Activated T-helper 1 cell treated with anti-CD3 and anti-CD28 coated beads, Interleukin-12 subunit alpha, Interleukin-12 subunit beta, Interleukin-2, Interleukin-4 antibody, amounts not matched to agents 30 ng/mL and 10 ng/mL and 1 ng/mL, durations not matched to agents 14 hours and 24 hours and 36 hours (primary cell): ENCODE measurements at regions not wholly inside any gene's neighbourhood (a gene's known extent, or its start where the extent isn't known, plus 50 kb on each side); places are given as distances from the start of the nearest gene placed in this dataset.
A peak's percentile ranks its signal among the peaks of the same experiment; 100 is the strongest.

Source experiments
- DNase-seq: peaks from one replicate; pipeline ENCODE4 v3.0.0; 2021; ENCODE audit warnings: low spot score
- H3K27ac Mint-ChIP-seq: one replicate; pipeline ENCODE4 v1.8.0; 2021; ENCODE audit warnings: mild to moderate bottlenecking, mixed read lengths
- H3K27me3 Mint-ChIP-seq: one replicate; pipeline ENCODE4 v1.8.0; 2022; ENCODE audit warnings: mild to moderate bottlenecking, moderate library complexity, mixed read lengths; ENCODE audit not compliant: insufficient read depth
- H3K36me3 Mint-ChIP-seq: one replicate; pipeline ENCODE4 v1.8.0; 2021; ENCODE audit warnings: low read depth, mixed read lengths
- H3K4me1 Mint-ChIP-seq: one replicate; pipeline ENCODE4 v1.8.0; 2021; ENCODE audit warnings: low read depth, mixed read lengths
- H3K4me3 Mint-ChIP-seq: one replicate; pipeline ENCODE4 v1.8.0; 2021; ENCODE audit warnings: mild to moderate bottlenecking, moderate library complexity, mixed read lengths
- H3K9me3 Mint-ChIP-seq: one replicate; pipeline ENCODE4 v1.8.0; 2021; ENCODE audit warnings: mixed read lengths
- intact Hi-C: fragments of 100-400 bp; cut with micrococcal nuclease; formaldehyde crosslinking; loops from one replicate; pipeline ENCODE4 v1.15.1; 2024

GRCh38 chr13:95471960-95472359 is 80.6 kb upstream of the CLDN10 start:
- no peak for DNase-seq
- intact Hi-C loops: no loop called here
- Mint-ChIP-seq H3K27ac (no peak overlapping the region), H3K36me3 (no peaks in the 10 kb centered on the region), H3K9me3 (no peaks in the 10 kb centered on the region), H3K27me3 (peaks cover 1% of the 10 kb centered on the region), H3K4me1 (no peaks in the 10 kb centered on the region), H3K4me3 (no peak overlapping the region)

- Mint-ChIP-seq H3K9me3 (no peaks in the 10 kb centered on the region), H3K27me3 (peaks cover 4% of the 10 kb centered on the region), H3K4me1 (peaks cover 13% of the 10 kb centered on the region), H3K27ac (no peak overlapping the region), H3K36me3 (no peaks in the 10 kb centered on the region), H3K4me3 (no peak overlapping the region)
- DNase-seq: no peak
- intact Hi-C loops: loop anchor here (5.0 kb wide), 4 partner anchors 73 to 808 kb away; partner anchors contain the start of genes ABCC4 and DNAJC3
Measured at GRCh38 chr13:95474992-95475391, 77.5 kb upstream of the CLDN10 start.

- H3K27ac Mint-ChIP-seq: no peak overlapping the region
- no peaks in the 10 kb centered on the region for H3K9me3 Mint-ChIP-seq
- no peak overlapping the region for H3K4me3 Mint-ChIP-seq
- no peak for DNase-seq
- H3K4me1 Mint-ChIP-seq: peaks cover 25% of the 10 kb centered on the region
- no peaks in the 10 kb centered on the region for H3K36me3 Mint-ChIP-seq
- intact Hi-C loops: loop anchor here (5.0 kb wide), 4 partner anchors 75 to 810 kb away; partner anchors contain the start of genes ABCC4 and DNAJC3
- H3K27me3 Mint-ChIP-seq: peaks cover 6% of the 10 kb centered on the region
Measured at GRCh38 chr13:95477187-95477586, 75.3 kb upstream of the CLDN10 start.

- no peak for DNase-seq
- Mint-ChIP-seq H3K27ac (no peak overlapping the region), H3K4me1 (peaks cover 25% of the 10 kb centered on the region), H3K9me3 (no peaks in the 10 kb centered on the region), H3K4me3 (no peak overlapping the region), H3K36me3 (no peaks in the 10 kb centered on the region), H3K27me3 (peaks cover 6% of the 10 kb centered on the region)
- intact Hi-C loops: loop anchor here (2.0 to 5.0 kb wide), 6 partner anchors 77 to 859 kb away; partner anchors contain the start of genes ABCC4 and DNAJC3
Measured at GRCh38 chr13:95479731-95480130, 72.8 kb upstream of the CLDN10 start.

GRCh38 chr13:95480131-95480545 is 72.4 kb upstream of the CLDN10 start:
- intact Hi-C loops: no loop called here
- DNase-seq: no peak
- peaks cover 25% of the 10 kb centered on the region for H3K4me1 Mint-ChIP-seq
- H3K9me3 Mint-ChIP-seq: no peaks in the 10 kb centered on the region
- H3K27ac Mint-ChIP-seq: peak overlapping the region; percentile 23
- H3K36me3 Mint-ChIP-seq: no peaks in the 10 kb centered on the region
- H3K27me3 Mint-ChIP-seq: peaks cover 6% of the 10 kb centered on the region
- H3K4me3 Mint-ChIP-seq: peak overlapping the region; percentile 21

GRCh38 chr13:95480791-95481780 is 71.4 kb upstream of the CLDN10 start:
- no peaks in the 10 kb centered on the region for H3K9me3 Mint-ChIP-seq
- intact Hi-C loops: no loop called here
- no peak overlapping the region for H3K27ac Mint-ChIP-seq
- H3K36me3 Mint-ChIP-seq: no peaks in the 10 kb centered on the region
- H3K27me3 Mint-ChIP-seq: peaks cover 4% of the 10 kb centered on the region
- DNase-seq: no peak
- peaks cover 25% of the 10 kb centered on the region for H3K4me1 Mint-ChIP-seq
- H3K4me3 Mint-ChIP-seq: no peak overlapping the region

- Mint-ChIP-seq H3K4me1 (peaks cover 18% of the 10 kb centered on the region), H3K27ac (no peak overlapping the region), H3K9me3 (no peaks in the 10 kb centered on the region), H3K4me3 (no peak overlapping the region), H3K36me3 (no peaks in the 10 kb centered on the region), H3K27me3 (peaks cover 2% of the 10 kb centered on the region)
- intact Hi-C loops: no loop called here
- DNase-seq: no peak
Measured at GRCh38 chr13:95484052-95484451, 68.5 kb upstream of the CLDN10 start.

GRCh38 chr13:95485045-95485517 is 67.4 kb upstream of the CLDN10 start:
- Mint-ChIP-seq H3K4me1 (peaks cover 10% of the 10 kb centered on the region), H3K36me3 (no peaks in the 10 kb centered on the region), H3K27ac (no peak overlapping the region), H3K9me3 (no peaks in the 10 kb centered on the region), H3K4me3 (no peak overlapping the region), H3K27me3 (peaks cover 9% of the 10 kb centered on the region)
- intact Hi-C loops: no loop called here
- DNase-seq: no peak

GRCh38 chr13:95485518-95486144 is 66.9 kb upstream of the CLDN10 start:
- no peaks in the 10 kb centered on the region for H3K36me3 Mint-ChIP-seq
- H3K27ac Mint-ChIP-seq: no peak overlapping the region
- no peak for DNase-seq
- H3K9me3 Mint-ChIP-seq: no peaks in the 10 kb centered on the region
- peaks cover 5% of the 10 kb centered on the region for H3K4me1 Mint-ChIP-seq
- peaks cover 8% of the 10 kb centered on the region for H3K27me3 Mint-ChIP-seq
- intact Hi-C loops: no loop called here
- no peak overlapping the region for H3K4me3 Mint-ChIP-seq

GRCh38 chr13:95492044-95492801 is 60.3 kb upstream of the CLDN10 start:
- peaks cover 3% of the 10 kb centered on the region for H3K4me1 Mint-ChIP-seq

GRCh38 chr13:95494082-95494681 is 58.3 kb upstream of the CLDN10 start:
- intact Hi-C loops: loop anchor here (1.0 kb wide), 1 partner anchor 340 kb away; no protein-coding TSS in a partner anchor
- DNase-seq: no peak
- Mint-ChIP-seq H3K36me3 (no peaks in the 10 kb centered on the region), H3K9me3 (no peaks in the 10 kb centered on the region), H3K27me3 (peaks cover 13% of the 10 kb centered on the region), H3K4me3 (no peak overlapping the region), H3K4me1 (peaks cover 3% of the 10 kb centered on the region), H3K27ac (no peak overlapping the region)

More at GRCh38 chr13:95492044-95492801, 60.3 kb upstream of the CLDN10 start:
- Mint-ChIP-seq H3K36me3 (no peaks in the 10 kb centered on the region), H3K9me3 (no peaks in the 10 kb centered on the region), H3K27ac (no peak overlapping the region), H3K4me3 (no peak overlapping the region), H3K27me3 (peaks cover 14% of the 10 kb centered on the region)
- no peak for DNase-seq
- intact Hi-C loops: no loop called here

- no peaks in the 10 kb centered on the region for H3K36me3 Mint-ChIP-seq
- no peak overlapping the region for H3K27ac Mint-ChIP-seq
- intact Hi-C loops: no loop called here
- H3K27me3 Mint-ChIP-seq: peaks cover 3% of the 10 kb centered on the region
- H3K4me1 Mint-ChIP-seq: peaks cover 3% of the 10 kb centered on the region
- no peaks in the 10 kb centered on the region for H3K9me3 Mint-ChIP-seq
- DNase-seq: no peak
- H3K4me3 Mint-ChIP-seq: no peak overlapping the region
Measured at GRCh38 chr13:95496485-95496884, 56.0 kb upstream of the CLDN10 start.
